Upper lobe of left lung (tissue), 6 donors: ENCODE measurements at regions not wholly inside any gene's neighbourhood (a gene's known extent, or its start where the extent isn't known, plus 50 kb on each side); places are given as distances from the start of the nearest gene placed in this dataset.

Source experiments
- ATAC-seq, 2 donors: fragments of 200-7000 bp; cut with Tn5 transposase; one replicate each; pipeline ENCODE4 v1.9.1; 2022; ENCODE audit warnings: mild to moderate bottlenecking in 2 of 2, moderate library complexity in 2 of 2; ENCODE audit not compliant: low FRiP score in 2 of 2
- DNase-seq, 2 donors: peaks; one replicate each; pipeline ENCODE4 v3.0.0-alpha.2; 2019 to 2020
- H3K27ac ChIP-seq, 4 donors: fragments of 200-600 bp; sonication (generic); one replicate each; pipeline ENCODE4 v1.5.1; 2016 to 2019
- H3K27me3 ChIP-seq, 4 donors: fragments of 200-600 bp; sonication (generic); one replicate each; pipeline ENCODE4 v1.5.1; 2017 to 2019
- H3K36me3 ChIP-seq, 4 donors: fragments of 200-600 bp; sonication (generic); one replicate each; pipeline ENCODE4 v1.5.1; 2016 to 2019
- H3K4me1 ChIP-seq, 4 donors: fragments of 200-600 bp; sonication (generic); one replicate each; pipeline ENCODE4 v1.5.1; 2018 to 2019
- H3K4me3 ChIP-seq, 4 donors: fragments of 200-600 bp; sonication (generic); one replicate each; pipeline ENCODE4 v1.5.1; 2017 to 2019; ENCODE audit warnings: mild to moderate bottlenecking in 2 of 4, moderate library complexity in 1 of 4
- H3K9me3 ChIP-seq, 4 donors: fragments of 200-600 bp; sonication (generic); one replicate each; pipeline ENCODE4 v1.5.1; 2018 to 2019
- EP300 ChIP-seq, 4 donors: sonication (generic); formaldehyde crosslinking; IDR thresholded peaks; one replicate each; pipeline ENCODE4 v1.5.1; 2017; ENCODE audit warnings: antibody characterized with exemption in 4 of 4, control low read depth in 2 of 4
- POLR2A ChIP-seq, 4 donors: fragments of 450-650 bp; IDR thresholded peaks; one replicate each; pipeline ENCODE4 v1.5.1; 2016 to 2017; ENCODE audit warnings: antibody characterized with exemption in 4 of 4, mild to moderate bottlenecking in 2 of 4
- POLR2AphosphoS5 ChIP-seq, 2 donors: sonication (generic); formaldehyde crosslinking; IDR thresholded peaks; one replicate each; pipeline ENCODE4 v1.5.1; 2017; ENCODE audit warnings: antibody characterized with exemption in 2 of 2
- WGBS, 2 donors: methylation state at CpG; one replicate each; pipeline ENCODE4 v1.1.5; 2017 to 2018; 5-methylcytosine and 5-hydroxymethylcytosine counted together
- TF ChIP-seq, protein P1 (sequence below), 6 experiments: fragments of 450-650 bp in 4 of 6; fragments of 200-600 bp in 2 of 6; sonication (generic) in 2 of 6; IDR thresholded peaks; one replicate each; pipeline ENCODE4 v1.5.1; 2016 to 2019; ENCODE audit warnings: antibody characterized with exemption in 6 of 6
- donor health status: DM: no; HTN: no; CAD: no; lungs with moderate emphysema.
- donor health status: DM: no; HTN: yes; CAD: no; lungs with severe emphysema.

DNA sequence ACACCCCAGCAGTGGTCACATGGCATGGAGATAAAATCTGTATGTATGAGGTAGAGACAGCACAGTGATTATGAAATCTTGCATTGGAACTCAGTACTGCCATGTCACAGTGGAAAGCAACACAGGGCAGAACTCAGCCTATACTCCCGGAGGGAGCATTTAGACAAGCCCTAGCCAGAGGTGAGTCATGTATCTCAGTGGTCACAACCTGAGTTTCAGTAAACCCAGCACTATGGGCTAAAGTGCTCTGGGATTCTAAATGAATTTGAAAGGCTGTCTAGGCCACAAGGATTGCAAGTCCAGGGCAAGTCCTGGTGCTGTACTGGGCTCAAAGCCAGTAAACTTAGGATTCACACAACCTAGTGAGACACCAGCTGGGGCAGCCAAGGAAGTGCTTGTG is 1717.1 kb upstream of the RAG2 start:
- TF ChIP-seq, protein P1, sequence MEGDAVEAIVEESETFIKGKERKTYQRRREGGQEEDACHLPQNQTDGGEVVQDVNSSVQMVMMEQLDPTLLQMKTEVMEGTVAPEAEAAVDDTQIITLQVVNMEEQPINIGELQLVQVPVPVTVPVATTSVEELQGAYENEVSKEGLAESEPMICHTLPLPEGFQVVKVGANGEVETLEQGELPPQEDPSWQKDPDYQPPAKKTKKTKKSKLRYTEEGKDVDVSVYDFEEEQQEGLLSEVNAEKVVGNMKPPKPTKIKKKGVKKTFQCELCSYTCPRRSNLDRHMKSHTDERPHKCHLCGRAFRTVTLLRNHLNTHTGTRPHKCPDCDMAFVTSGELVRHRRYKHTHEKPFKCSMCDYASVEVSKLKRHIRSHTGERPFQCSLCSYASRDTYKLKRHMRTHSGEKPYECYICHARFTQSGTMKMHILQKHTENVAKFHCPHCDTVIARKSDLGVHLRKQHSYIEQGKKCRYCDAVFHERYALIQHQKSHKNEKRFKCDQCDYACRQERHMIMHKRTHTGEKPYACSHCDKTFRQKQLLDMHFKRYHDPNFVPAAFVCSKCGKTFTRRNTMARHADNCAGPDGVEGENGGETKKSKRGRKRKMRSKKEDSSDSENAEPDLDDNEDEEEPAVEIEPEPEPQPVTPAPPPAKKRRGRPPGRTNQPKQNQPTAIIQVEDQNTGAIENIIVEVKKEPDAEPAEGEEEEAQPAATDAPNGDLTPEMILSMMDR (IDR thresholded peaks at IDR 0.05): no peak
- no peak for TF ChIP-seq EP300 (IDR thresholded peaks at IDR 0.05)
- no peak for TF ChIP-seq POLR2AphosphoS5 (IDR thresholded peaks at IDR 0.05)
- TF ChIP-seq POLR2A (IDR thresholded peaks at IDR 0.05): no peak
- no peak overlapping the region for H3K27ac ChIP-seq
- ATAC-seq (no peak), DNase-seq (no peak)
- WGBS, 2 donors: 88 to 100% methylated on average over 1 of the region's 1 CpG
- no peaks in the 10 kb centered on the region for H3K36me3 ChIP-seq
- no peaks in the 10 kb centered on the region for H3K27me3 ChIP-seq
- H3K4me3 ChIP-seq: no peak overlapping the region
- H3K4me1 ChIP-seq: no peaks in the 10 kb centered on the region
- peaks cover 0 to 7% (median 0%) of the 10 kb centered on the region in 4 donors for H3K9me3 ChIP-seq

DNA sequence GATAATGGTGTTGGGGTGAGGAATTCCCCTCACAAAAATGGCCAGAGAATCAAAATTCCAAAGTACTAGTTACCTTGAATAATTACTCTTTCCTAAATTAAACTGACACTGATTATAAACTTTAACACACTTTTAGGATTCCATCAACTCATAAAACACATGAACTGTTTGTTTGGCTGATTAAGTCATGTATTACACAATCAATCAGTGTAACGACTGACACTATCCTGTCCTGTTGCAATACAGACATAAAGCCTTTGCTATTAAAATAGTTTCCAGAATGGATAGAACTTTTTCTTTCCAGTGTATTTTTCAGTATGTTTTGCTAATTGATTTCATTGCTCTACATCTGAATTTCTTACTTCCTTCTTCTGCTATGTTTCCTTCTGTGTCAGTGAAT is 1709.4 kb upstream of the RAG2 start:
- no peaks in the 10 kb centered on the region for H3K36me3 ChIP-seq
- H3K27ac ChIP-seq: no peak overlapping the region
- no peaks in the 10 kb centered on the region for H3K9me3 ChIP-seq
- no peaks in the 10 kb centered on the region for H3K4me1 ChIP-seq
- TF ChIP-seq, protein P1 (IDR thresholded peaks at IDR 0.05): no peak
- no peak for TF ChIP-seq POLR2A (IDR thresholded peaks at IDR 0.05)
- DNase-seq (no peak), ATAC-seq (no peak)
- H3K4me3 ChIP-seq: no peak overlapping the region
- no peaks in the 10 kb centered on the region for H3K27me3 ChIP-seq
- WGBS, 2 donors: 56 to 61% methylated on average over 1 of the region's 1 CpG

DNA sequence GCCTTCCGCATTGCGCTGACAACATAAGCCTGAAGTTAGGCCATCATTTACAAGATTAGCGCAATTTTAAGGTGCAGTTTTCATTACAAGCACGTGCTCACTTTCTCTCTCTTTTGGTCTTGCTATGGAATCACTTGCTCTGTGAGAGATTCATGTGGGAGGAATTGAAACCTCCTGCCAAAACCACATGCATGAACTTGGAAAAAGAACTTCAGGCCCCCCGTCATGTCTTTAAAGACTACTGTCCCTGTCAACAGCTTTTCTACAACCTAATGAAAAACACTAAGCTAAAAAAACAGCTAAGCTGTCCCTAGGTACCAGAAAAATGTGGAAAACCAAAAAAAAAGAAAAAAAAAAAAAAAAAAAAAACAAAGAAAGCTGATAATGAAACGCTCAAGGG is 1707.6 kb upstream of the RAG2 start:
- H3K36me3 ChIP-seq: no peaks in the 10 kb centered on the region
- no peak overlapping the region for H3K27ac ChIP-seq
- 75 to 89% methylated on average over 6 of the region's 6 CpGs for WGBS, 2 donors
- no peaks in the 10 kb centered on the region for H3K9me3 ChIP-seq
- no peak for ATAC-seq
- no peaks in the 10 kb centered on the region for H3K4me1 ChIP-seq
- DNase-seq: no peak
- no peaks in the 10 kb centered on the region for H3K27me3 ChIP-seq
- no peak overlapping the region for H3K4me3 ChIP-seq
- TF ChIP-seq, protein P1 (IDR thresholded peaks at IDR 0.05): no peak
- no peak for TF ChIP-seq POLR2AphosphoS5 (IDR thresholded peaks at IDR 0.05)
- TF ChIP-seq POLR2A (IDR thresholded peaks at IDR 0.05): no peak
- no peak for TF ChIP-seq EP300 (IDR thresholded peaks at IDR 0.05)

DNA sequence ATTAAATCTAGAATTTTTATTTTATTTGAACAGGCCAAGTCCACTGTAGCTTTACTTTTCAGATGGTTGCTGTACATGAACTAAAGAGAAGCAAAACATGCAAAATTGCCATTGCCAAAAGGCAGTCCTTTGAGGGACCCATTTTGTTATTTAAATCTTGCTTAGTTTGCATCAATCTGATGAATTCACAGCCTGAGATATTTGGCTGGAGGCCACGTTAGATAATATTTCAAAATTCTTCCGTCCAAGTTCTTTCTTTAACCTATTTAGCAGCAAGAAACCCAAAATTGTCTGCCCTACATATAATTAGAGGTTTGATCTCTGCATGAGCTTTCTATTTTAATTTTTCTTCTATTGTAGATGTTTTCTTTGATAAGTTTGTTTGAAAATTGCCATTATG is 1706.9 kb upstream of the RAG2 start:
- Histone ChIP-seq H3K27ac (no peak overlapping the region), H3K9me3 (no peaks in the 10 kb centered on the region), H3K4me3 (no peak overlapping the region), H3K4me1 (no peaks in the 10 kb centered on the region), H3K27me3 (no peaks in the 10 kb centered on the region), H3K36me3 (no peaks in the 10 kb centered on the region)
- TF ChIP-seq POLR2AphosphoS5 (IDR thresholded peaks at IDR 0.05): no peak
- no peak for TF ChIP-seq EP300 (IDR thresholded peaks at IDR 0.05)
- TF ChIP-seq, protein P1 (IDR thresholded peaks at IDR 0.05): no peak
- no peak for TF ChIP-seq POLR2A (IDR thresholded peaks at IDR 0.05)
- DNase-seq (no peak), ATAC-seq (no peak)
- 69 to 78% methylated on average over 2 of the region's 2 CpGs for WGBS, 2 donors

DNA sequence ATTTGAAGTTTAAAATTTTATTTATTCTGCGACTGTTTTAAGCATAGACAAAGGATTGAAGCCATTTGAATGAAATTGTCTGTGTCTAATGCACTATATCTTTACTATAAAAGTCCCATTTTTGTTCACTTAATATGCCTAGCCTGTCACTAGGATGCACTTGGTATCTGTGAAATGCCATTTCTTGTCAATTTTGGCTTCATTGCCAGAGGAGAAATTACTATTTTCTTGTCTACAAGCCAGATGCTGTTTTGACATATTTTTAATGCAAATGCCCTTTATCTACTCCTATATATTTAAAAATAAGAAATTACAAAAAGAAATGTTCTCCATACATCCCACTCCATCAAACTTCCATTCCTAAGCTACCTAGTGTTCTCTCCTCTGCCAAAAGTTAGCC is 1704.5 kb upstream of the RAG2 start:
- ATAC-seq (no peak), DNase-seq (no peak)
- Histone ChIP-seq H3K36me3 (no peaks in the 10 kb centered on the region), H3K4me3 (no peak overlapping the region), H3K27me3 (no peaks in the 10 kb centered on the region), H3K4me1 (no peaks in the 10 kb centered on the region), H3K27ac (no peak overlapping the region), H3K9me3 (no peaks in the 10 kb centered on the region)
- WGBS, 2 donors: 0% methylated on average over 1 of the region's 1 CpG
- TF ChIP-seq POLR2AphosphoS5 (IDR thresholded peaks at IDR 0.05): no peak
- no peak for TF ChIP-seq POLR2A (IDR thresholded peaks at IDR 0.05)
- TF ChIP-seq, protein P1 (IDR thresholded peaks at IDR 0.05): no peak
- TF ChIP-seq EP300 (IDR thresholded peaks at IDR 0.05): no peak
